Stimulated activated CD4-positive, alpha-beta T cell treated with anti-CD3 and anti-CD28 coated beads, Interleukin-15, amount 100 ng/mL, for 24 hours (primary cell): ENCODE measurements at regions not wholly inside any gene's neighbourhood (a gene's known extent, or its start where the extent isn't known, plus 50 kb on each side); places are given as distances from the start of the nearest gene placed in this dataset.

Source experiments
- DNase-seq: peaks from one replicate; pipeline ENCODE4 v3.0.0-alpha.2; 2020

DNA sequence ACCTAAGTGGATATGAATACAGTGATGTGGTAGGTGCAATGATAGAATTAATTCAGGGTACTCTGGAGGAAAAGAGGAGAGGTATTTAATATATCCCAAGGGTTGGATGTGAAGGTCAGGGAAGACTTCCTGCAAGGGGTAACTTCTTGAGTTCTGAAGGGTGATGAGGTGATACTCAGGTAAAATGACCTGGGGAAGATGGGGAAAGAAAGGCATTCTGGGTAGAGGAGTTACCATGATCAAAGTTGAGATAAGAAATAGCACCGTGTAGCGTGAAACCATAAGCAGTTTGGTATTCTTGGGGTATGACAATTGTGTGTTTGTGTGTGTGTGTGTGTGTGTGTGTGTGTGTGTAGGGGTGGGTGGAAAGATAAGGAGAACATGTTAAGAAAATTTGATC lies 270.4 kb upstream of the LCORL start:
- DNase-seq, result no peak

DNA sequence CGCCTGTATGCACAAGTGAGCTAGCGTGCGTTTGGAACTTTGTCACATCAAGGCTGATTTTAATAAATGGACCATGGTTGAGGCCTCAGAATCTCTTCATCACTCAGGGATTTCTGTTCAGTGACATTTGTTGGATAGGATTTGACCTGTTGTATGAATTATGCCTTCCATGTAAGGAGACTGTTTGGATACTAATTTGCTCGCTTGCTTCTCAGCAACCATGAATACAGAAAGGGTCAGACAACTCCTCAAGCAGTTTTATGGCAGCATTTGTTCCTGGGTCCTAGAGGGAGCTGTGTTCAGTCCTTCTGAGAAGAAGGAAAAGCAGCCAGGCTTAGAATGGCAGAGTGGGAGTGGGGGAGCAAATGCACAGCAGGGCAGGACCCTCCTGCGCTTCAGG lies 269.7 kb upstream of the LCORL start:
- no peak for DNase-seq

DNA sequence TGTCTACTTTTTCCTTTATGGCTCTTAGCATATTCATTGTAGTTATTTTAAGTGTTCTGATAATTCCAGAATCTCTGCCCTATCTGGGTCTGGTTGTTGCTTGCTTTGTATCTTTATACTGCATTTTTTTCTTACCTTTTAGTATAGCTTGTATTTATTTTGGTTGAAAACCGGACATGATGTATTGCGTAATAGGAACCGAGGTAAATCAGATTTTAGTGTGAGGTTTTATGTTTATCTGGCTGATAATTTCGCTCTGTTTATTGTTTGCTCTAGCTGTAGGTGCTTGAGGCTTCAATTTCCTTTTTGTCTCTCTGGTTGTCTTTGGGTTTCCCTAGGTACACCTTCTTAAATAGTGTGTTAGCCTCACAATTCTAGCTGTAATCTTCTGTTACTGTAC lies 263.8 kb upstream of the LCORL start:
- no peak for DNase-seq

DNA sequence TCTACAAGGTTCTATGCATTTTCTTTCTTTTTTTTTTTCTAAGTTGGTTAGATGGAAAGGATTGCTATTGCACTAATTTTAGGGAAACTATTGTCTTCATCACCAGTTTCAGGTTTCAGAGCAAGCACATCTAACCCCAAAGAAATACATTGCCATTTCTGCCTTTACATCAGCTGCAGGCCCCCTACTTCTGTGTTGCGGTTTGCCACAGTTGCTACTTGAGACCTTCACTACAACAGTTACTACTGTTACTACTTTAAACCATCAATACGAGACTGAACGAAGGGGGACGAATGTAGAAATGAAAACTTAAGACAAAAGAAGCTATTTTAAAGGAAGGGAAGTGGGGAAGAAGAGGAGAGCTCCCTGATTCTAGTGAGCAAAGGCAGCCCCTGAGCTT lies 256.7 kb upstream of the LCORL start:
- DNase-seq, result no peak

DNA sequence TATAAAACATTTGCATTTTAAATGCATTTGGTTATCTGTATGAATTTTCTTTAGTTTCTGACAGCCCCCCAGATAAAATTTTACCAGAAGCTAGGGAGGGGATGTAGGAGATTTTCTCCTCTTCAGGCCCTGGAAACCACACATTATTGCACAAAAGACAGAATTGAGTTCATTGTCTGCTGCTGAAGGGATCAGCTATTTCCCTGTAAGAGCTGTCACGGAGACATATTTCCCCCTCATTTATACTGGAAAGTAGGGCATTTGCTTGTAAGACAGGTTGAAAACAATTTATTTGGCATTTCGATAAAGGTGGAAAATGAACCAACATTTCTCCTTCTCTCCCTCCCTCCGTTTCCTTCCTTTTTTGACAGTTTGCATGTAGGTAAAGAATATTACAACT lies 241.3 kb upstream of the LCORL start:
- no peak for DNase-seq

DNA sequence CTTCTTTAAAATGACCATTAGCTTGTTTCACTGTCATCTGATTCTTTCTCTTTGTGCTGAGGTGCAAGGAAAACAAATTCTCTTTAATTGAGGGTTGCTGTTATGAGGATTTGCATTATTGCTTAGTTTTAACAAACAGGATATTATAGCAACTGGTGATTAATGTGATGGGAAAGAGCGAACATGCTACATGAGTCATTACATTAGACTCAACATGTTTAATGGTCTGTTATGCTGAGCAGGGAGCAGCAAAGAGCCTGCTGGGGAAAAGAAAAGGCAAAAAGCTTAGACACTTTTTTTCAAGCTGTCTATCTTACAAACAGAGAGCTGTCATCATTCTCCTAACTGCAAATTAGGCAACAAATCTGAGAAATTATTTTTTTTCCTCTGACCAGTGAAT lies 230.5 kb upstream of the LCORL start:
- DNase-seq, result no peak

DNA sequence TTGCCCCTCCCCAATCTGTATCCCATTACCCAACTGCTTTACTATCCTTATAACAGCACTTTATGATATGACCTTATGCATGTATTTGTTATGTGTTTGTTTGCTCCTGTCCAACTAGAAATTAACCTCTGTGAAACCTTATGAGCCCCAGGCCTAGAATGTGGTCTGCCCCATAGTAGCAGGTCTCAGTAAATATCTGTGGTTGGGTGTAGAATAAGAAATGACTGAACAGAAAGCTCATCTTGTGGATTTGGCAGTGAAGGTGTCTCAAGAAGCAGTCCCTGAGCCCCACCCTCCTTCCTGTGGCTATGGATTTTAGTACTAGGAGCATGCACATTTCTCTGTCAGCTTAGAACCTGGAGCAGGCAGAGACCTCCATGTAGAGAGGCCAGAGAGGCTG lies 229.0 kb upstream of the LCORL start:
- DNase-seq, result no peak

DNA sequence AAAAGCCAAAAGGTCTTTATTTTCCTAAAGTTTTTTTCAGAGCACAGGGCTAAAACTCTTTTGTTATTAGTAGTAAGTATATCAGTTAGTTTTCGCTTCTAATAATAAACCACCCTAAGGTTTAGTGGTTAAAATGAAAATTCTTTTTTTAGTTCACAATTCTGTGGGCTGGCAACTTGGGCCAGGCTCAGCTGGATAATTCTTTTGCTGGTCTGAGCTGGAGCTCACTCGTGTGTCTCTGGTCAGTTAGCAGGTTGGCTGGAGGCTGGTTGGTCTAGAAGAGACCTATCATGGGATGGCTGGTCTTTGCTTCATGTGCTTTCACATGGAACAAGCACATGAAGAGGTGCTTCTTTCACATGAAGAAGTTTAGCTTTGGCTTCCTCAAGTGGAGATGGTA lies 227.1 kb upstream of the LCORL start:
- no peak for DNase-seq

DNA sequence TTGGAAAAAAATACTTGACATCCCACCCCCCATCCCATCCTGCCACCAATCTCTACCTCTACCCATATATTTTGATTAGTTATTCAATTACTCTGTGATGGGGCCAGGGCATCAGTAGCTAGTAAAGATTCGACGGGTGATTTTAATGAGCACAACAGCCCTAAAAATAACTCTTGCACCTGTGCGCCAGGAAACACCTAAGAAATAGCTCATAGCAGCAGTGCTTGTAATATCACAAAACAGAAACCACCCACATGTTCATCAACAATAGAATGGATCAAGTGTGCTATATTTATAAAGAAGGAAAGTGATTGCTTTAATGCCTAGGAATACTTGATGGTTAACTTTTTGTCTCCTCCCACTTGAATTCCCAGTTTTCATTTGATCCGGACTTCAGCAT lies 225.6 kb upstream of the LCORL start:
- no peak for DNase-seq

DNA sequence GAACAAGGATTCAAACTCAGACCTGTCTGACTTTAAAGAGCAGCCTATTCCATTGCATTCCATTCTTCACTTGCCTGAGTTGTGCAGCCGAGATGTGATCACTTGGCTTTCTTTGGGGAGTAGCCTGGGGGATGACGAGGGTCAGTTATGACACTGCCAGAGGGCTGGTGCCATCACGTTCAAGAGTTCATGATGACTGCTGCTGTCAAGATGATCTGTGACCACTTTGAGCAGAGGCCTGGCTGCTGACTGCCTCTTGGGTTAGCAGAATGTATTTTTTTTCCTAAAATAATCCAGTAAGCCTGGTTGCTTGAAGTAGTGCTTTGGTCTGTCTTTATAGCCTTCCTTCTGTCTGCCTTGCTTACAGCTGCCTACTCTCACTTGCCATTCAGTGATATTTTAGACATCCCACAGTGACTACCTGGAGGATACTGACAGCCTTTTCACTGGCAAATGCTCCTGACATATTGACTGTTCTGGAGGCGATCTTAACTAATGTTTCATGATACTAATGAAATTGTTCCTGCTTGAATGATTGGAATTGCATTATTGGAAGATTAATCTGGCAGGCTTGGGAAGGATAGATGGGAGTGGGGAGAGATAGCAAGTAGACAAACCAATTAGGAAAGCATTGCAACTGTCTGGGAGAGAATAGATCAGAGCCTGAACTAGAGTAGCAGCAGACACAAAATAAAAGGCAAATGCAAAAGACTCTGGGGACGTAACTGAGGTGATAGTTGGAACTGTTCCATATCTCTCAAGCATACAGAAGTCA lies 221.6 kb upstream of the LCORL start:
- no peak for DNase-seq

DNA sequence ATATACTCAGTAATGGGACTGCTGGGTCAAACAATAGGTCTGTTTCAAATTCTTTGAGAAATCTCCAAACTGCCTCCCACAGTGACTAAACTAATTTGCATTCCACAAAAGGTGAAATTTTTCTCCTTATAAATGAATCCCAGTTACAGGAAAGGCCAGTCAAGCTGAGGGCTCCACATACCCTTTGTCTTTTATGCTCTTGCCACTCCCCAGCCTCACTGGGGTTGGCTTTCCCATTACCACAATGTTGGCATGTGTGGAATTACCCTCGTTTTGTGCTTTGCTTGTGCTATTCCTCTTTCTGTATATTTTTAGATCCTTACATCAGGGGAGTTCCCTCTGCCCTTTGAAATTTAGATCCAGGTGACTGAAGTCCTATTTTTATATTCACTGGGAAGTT lies 220.2 kb upstream of the LCORL start:
- DNase-seq, result no peak

DNA sequence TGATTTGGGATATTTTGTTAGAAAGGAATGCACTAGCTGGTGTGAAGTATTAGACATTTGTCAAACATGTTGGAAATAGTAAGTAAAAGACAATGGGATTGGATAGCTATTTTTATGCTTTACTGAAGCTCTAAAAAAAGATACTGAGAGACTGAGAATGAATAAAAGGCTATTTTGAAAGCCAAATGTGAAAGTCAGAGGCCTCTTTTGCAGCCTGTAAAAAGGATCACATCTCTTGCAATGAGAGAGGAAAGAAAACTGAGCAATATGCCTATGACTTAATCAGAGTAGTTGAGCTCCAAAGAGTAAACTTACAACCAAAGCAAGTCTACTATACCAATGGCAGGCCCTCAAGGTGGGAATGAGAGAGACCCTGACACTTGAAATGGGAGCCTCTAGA lies 212.6 kb upstream of the LCORL start:
- DNase-seq, result no peak

DNA sequence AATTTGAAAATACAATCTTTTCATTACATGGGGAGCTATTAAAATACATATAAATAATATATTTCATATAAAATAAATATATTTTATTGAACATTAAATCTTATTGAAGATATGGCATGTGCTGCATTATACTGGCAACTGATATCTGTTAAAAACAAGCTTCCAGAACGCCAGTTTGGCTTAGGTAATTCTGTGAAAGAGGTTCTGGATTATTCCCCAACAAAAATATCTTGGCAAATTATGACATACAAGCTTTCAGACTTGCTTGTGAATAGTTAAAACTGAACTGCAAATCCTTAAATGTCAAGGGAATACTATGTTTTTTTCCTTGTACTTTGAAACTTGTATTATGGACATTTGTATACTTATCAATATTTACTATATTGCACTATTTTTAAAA lies 210.2 kb upstream of the LCORL start:
- DNase-seq, result no peak

DNA sequence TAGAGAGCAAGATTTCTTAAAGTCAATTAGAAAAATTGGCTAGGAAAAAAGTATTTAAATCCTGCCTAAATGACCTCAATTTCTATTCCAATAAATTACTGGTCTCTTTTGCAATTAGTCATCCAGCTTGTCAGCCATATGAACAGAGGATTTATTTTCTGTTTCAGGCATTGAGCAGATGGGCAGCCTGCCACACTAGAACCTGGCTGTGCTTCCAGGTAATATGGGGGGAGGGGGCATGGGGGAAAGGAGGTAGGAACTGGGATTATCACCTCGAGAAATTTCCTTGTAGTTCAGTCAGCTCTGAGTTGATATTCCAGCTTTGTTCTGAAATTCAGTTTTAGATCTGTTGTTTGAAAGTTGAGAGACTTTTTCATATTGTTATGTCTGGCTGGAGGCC lies 206.3 kb upstream of the LCORL start:
- DNase-seq, result no peak

DNA sequence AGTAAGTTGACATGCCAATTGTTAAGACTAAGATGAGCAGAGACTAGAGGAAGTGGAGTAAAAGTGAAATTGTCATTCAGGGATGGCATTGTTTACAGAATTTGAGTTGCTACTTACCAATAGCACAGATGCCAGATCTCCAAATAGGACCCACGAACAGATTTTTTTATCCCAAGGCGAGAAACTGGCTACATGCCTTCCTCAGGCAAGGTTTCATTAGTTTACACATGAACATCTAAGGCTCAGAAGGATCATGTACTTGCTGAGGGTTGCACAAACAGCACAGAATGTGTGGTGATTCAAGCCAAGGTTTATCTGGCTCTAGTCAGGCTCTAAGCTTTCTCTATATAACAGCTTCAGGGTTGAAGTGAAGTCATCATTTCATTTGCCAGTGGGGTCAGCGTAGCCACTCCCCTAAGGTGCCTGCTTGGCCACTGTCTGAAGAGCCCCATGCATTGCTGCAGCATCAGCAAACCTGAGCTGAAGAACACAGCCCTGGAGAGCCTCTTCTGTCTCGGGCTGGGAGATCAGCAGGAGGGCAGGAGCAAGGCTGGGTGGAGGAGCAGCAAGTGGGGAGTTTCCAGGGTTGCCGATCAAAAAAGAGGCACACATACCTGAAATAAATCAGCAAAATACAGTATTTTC lies 193.0 kb upstream of the LCORL start:
- DNase-seq, result no peak

DNA sequence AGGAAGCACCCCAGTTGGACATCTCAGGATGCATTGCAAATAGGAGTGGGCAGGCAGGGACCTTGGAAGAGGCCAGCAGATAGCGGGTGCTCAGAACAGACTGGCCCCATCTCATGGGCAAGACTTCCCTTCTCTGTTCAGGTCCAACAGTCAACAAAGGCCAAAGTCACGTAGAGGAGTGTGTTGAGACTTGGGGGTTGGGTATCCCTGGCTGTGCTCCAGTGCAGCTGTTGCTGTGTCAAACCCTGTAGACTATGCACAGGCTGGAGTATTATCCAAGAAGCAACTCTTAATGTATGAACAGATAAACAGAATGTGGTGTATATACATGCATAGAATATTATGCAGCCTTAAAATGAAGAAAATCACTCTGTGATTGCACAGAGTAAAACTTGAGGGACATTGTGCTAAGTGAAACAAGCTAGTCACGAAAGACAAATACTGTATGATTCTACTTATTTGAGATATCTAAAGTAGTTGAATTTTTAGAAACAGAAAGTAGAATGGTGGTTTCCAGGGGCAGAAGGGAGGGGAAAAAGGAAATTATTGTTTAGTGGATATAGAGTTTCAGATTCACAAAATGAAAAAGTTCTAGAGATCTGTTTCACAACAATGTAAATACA lies 192.1 kb upstream of the LCORL start:
- DNase-seq, result no peak

DNA sequence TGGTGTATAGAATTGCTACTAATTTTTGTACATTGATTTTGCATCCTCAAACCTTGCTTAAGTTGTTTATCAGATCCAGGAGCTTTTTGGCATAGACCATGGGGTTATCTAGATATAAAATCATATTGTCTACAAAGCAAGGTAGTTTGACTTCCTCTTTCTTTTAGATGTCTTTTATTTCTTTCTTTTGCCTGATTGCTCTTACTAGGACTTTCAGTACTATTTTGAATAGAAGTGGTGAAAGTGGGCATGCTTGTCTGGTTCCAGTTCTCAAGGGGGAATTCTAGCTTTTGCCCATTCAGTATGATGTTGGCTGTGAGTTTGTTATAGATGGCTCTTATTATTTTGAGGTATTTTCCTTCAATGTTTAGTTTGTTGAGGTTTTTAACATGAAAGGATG lies 187.9 kb upstream of the LCORL start:
- DNase-seq, result no peak

DNA sequence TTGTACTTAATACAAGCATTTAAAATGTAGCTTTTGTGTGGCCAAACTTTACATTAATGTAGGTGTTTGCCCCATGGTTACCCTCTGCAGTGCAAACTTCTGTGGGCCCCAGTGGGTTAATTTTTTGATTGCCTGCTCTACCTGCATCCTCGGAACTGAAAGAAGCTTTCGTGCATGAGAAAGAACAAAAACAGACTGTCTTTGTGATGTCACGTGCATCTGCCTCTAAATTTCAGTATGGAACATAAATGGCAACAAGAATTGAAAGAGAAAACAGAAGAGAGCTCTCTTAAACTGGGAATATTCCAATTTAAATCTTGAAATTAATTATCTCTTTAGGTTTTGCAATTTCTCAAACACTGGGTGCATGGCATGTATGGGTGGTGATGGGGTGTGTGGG lies 182.4 kb upstream of the LCORL start:
- DNase-seq, result no peak

DNA sequence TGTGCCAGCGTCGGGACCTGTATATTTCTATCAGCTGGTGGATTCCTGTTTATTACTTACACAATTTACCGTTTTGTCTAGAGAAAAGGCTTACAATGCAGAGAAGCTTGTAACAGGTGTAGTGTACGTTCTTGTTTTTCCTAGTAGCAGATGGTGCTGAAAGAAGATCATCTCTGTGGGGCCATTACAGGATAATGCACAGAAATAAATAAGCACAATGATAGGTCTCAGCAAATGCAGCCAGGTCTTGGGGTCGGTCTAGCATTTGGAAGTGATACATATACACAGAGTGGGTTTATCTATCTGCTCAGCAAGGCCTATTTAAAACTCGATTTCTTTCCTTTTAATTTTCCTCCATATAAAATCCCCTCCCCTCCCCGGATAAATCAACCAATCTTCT lies 180.9 kb upstream of the LCORL start:
- DNase-seq, result no peak

DNA sequence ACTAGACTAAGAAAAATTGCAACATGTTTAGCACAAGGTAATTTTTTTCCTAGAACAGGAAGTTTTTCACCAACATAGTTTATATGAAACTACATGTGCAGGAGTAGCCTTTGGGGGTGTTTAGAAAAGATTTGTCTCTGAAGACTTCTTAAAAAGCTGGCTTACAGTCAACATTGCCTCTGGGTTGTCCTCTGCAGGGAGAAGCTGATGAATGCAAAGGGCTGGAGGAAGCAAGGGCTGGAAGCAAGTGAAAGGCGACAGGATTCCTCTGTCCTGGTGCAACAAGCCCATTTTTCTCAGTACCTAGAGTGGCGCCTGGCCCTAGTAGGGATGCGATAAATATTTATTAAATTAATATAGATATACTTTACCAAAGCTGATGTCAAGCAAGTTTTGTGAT lies 180.3 kb upstream of the LCORL start:
- no peak for DNase-seq

DNA sequence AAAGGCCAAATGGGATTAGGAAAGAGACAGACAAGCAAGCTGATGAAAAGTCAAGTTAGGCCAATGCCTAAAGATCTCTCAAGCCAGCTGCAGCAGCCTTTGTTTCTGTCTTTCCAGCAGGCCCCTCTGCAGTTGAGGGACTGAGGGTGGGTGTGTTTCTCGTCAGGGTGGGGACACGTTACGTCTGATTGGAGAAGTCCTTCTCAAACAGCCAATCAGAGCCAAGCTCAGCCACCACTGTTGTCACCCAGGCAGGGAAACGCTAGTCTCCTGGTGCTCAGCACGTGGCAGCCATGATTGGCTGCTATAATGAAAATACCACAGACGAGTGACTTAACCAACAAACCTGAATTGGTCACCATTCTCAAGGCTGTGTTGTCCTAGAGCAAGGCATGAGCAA lies 177.1 kb upstream of the LCORL start:
- no peak for DNase-seq

DNA sequence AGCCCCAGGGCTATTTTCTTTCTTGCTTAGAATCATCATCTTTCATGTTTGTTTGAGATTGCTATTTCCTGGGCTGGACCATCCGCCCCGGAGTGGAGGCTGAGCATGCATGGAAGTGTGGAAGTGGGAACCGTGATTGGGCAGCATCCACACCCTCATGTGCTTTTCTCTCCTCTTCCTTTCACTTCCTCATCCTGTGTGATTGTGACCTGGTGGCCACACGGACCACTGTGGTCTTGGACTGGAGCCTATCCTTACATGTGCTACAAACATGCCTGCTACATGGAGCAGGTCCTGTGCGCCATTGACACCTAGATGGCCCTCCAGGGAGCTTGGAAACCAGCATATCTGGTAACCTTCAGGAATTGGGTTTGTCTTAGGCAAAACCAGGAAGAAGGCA lies 175.9 kb upstream of the LCORL start:
- no peak for DNase-seq

DNA sequence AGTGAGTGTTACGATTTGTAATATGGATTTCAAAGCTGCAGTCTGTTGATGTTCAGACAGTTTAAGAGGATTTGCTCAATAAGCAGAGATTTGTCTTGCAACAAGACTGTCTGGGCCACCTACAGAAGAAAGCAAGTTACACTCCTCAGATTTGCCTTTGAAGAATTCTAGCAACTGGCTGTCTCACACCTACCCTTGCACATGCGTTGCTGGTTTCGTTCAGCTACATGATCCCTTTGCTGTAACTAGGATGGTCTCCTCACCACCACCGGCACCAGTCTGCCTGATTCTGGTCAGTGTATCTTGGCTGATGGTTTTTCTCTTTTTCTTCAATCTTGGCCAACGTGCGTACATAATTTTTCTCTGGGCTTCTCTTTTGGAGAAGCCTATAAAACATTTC lies 172.7 kb upstream of the LCORL start:
- no peak for DNase-seq

DNA sequence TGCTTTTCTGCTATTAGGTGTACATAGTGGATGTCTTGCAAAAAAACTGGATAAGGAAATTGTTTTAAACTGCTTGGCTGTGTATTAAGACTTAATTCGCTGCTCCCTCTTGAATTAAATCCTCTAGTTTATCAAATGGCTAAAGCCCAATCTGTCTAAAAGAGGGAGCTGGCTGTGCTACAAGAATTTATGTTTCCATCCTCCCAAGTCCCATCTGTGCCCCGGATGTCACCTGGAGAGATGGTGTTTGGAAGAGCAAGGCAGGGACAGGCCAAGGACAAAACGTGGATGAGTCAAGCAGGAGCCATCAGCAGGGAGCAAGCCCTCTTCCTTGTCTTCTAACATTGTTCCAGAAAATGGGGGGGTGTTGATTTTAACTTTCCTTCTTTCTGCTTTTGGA lies 171.3 kb upstream of the LCORL start:
- no peak for DNase-seq

DNA sequence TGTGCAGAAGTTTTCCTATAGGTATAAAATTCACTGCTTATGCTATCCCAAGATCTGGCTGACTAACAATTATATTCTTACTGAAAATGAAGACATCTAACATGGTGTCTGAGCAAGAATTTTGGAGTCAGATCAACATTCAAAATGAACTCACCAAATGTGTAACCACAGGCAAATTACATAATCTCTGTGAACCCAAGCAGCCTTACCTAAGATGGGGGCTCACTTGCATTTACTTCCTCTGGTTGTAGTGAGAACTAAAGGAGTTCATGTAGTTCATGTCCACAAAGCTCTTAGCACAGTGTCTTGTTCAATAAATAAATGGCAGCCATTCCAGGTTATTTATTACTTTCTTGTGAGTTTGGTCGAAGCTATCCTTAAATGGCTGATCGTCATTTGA lies 163.9 kb upstream of the LCORL start:
- DNase-seq, result no peak
